ENCODE measurements at regions not wholly inside any gene's neighbourhood (a gene's known extent, or its start where the extent isn't known, plus 50 kb on each side); places are given as distances from the start of the nearest gene placed in this dataset.
"Not testable (repeated sequence)": the region's sequence is repeated elsewhere in the genome, so short reads cannot be mapped to it uniquely, and the experiment has no call there.

DNA sequence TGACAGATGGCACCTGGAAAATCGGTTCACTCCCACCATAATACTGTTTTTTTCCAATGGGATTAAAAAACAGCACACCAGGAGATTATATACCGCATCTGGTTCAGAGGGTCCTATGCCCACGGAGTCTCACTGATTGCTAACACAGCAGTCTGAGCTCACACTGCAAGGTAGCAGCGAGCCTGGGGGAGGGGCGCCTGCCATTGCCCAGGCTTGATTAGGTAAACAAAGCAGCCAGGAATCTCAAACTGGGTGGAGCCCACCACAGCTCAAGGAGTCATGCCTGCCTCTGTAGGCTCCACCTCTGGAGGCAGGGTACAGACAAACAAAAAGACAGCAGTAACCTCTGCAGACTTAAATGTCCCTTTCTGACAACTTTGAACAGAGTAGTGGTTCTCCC, 240.9 kb downstream of the OR4A47 start:
- not testable (repeated sequence) for TF ChIP-seq ARNT (IDR thresholded peaks at IDR 0.05); ZSCAN20 (CRISPR knock-in tag; IDR thresholded peaks at IDR 0.05; ENCODE audit: borderline replicate concordance); POLR2A (IDR thresholded peaks at IDR 0.05; ENCODE audit: insufficient read depth in 1 of 2, low read depth in 2 of 2, low read length in 2 of 2); ZNF20 (CRISPR knock-in tag; IDR thresholded peaks at IDR 0.05); EZH2 (conservative IDR thresholded peaks at IDR 0.05; ENCODE audit: low read depth, low read length)
